ENCODE measurements at regions not wholly inside any gene's neighbourhood (a gene's known extent, or its start where the extent isn't known, plus 50 kb on each side); places are given as distances from the start of the nearest gene placed in this dataset.

DNA sequence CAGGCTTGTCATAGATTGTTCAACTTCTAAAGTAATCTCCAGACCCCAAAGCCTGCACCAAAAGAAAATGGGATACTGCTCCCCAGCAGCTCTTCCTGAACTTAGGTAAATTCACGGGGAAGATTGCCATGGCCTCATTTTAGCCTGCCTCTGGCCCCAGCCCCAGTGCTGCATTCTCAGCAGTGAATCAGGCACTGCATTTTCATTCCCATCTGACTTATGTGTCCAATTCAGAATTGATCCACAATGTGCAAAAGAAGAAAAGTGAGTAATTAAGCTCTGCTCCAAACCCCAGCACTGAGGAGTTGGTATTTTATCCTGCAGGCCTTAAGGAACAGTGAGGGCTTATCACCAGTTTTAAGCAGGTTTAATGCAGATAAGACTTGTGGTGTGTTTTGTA is 176.4 kb downstream of the KCTD12 start:
- TF ChIP-seq, protein P1, sequence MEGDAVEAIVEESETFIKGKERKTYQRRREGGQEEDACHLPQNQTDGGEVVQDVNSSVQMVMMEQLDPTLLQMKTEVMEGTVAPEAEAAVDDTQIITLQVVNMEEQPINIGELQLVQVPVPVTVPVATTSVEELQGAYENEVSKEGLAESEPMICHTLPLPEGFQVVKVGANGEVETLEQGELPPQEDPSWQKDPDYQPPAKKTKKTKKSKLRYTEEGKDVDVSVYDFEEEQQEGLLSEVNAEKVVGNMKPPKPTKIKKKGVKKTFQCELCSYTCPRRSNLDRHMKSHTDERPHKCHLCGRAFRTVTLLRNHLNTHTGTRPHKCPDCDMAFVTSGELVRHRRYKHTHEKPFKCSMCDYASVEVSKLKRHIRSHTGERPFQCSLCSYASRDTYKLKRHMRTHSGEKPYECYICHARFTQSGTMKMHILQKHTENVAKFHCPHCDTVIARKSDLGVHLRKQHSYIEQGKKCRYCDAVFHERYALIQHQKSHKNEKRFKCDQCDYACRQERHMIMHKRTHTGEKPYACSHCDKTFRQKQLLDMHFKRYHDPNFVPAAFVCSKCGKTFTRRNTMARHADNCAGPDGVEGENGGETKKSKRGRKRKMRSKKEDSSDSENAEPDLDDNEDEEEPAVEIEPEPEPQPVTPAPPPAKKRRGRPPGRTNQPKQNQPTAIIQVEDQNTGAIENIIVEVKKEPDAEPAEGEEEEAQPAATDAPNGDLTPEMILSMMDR (IDR thresholded peaks at IDR 0.05) = no peak
- Mint-ChIP-seq H3K4me3 (no peak overlapping the region), H3K4me1 (ENCODE audit: low read depth) (no peaks in the 10 kb centered on the region), H3K27me3 (no peaks in the 10 kb centered on the region), H3K27ac (no peak overlapping the region), H3K9me3 (no peaks in the 10 kb centered on the region), H3K36me3 (ENCODE audit: low read depth) (no peaks in the 10 kb centered on the region)
- Histone ChIP-seq H3K9me3 (ENCODE audit: control insufficient read depth in 1 of 2, insufficient read depth in 1 of 2, low read length in 2 of 2) (no peaks in the 10 kb centered on the region), H3K36me3 (ENCODE audit: insufficient read depth, low read length) (no peaks in the 10 kb centered on the region), H3K27me3 (ENCODE audit: control insufficient read depth in 1 of 2, insufficient read depth in 2 of 2, low read length in 2 of 2) (no peaks in the 10 kb centered on the region), H3K27ac (ENCODE audit: low read depth in 1 of 2, low read length in 2 of 2) (no peak overlapping the region), H3K4me3 (ENCODE audit: low read length) (no peak overlapping the region), H3K4me1 (ENCODE audit: insufficient read depth, low read length) (no peaks in the 10 kb centered on the region)
- DNase-seq (no peak), ATAC-seq (ENCODE audit: poor library complexity) (no peak)
- intact Hi-C loops (cut with DNase I, micrococcal nuclease) = no loop called here
- CTCF ChIA-PET = no interaction called here
- POLR2A ChIA-PET = no interaction called here

DNA sequence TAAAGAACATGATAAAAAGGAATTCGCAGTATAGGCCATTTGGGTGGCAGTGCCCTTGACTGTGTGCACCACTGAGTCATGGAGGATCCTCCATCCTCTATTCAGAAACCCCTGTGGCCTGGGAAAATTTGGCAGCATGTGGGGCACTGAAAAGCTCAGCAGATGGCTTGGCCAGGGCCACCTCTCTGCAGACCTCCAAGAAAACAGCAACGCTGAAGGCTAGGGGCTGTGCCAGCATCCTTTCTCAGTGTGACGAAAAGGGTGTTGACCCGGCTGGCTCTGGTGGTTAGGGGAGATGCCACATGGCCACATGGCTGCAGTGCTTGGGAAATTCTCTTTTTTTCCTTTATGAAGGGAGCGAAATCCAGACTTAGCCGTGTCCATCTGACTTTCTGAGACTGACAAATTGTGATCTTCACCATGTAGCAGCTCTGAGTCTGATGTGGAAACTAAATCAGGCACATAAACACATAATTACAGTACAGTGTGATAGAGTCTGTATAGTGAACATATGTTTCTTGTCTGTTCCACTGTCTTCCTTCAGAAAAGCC is 178.0 kb downstream of the KCTD12 start:
- no peaks in the 10 kb centered on the region for H3K36me3 ChIP-seq (ENCODE audit: insufficient read depth, low read length)
- Mint-ChIP-seq H3K27ac (no peak overlapping the region), H3K9me3 (no peaks in the 10 kb centered on the region), H3K4me1 (ENCODE audit: low read depth) (no peaks in the 10 kb centered on the region), H3K36me3 (ENCODE audit: low read depth) (no peaks in the 10 kb centered on the region), H3K27me3 (no peaks in the 10 kb centered on the region), H3K4me3 (no peak overlapping the region)
- intact Hi-C loops (cut with DNase I, micrococcal nuclease) = no loop called here
- ATAC-seq (ENCODE audit: poor library complexity) (no peak), DNase-seq (no peak)
- TF ChIP-seq, protein P1 (IDR thresholded peaks at IDR 0.05) = no peak
- CTCF ChIA-PET = no interaction called here
- POLR2A ChIA-PET = no interaction called here
- no peak overlapping the region for H3K27ac ChIP-seq (ENCODE audit: low read depth in 1 of 2, low read length in 2 of 2)
- H3K9me3 ChIP-seq (ENCODE audit: control insufficient read depth in 1 of 2, insufficient read depth in 1 of 2, low read length in 2 of 2) = no peaks in the 10 kb centered on the region
- H3K4me3 ChIP-seq (ENCODE audit: low read length) = no peak overlapping the region
- H3K4me1 ChIP-seq (ENCODE audit: insufficient read depth, low read length) = no peaks in the 10 kb centered on the region
- no peaks in the 10 kb centered on the region for H3K27me3 ChIP-seq (ENCODE audit: control insufficient read depth in 1 of 2, insufficient read depth in 2 of 2, low read length in 2 of 2)

DNA sequence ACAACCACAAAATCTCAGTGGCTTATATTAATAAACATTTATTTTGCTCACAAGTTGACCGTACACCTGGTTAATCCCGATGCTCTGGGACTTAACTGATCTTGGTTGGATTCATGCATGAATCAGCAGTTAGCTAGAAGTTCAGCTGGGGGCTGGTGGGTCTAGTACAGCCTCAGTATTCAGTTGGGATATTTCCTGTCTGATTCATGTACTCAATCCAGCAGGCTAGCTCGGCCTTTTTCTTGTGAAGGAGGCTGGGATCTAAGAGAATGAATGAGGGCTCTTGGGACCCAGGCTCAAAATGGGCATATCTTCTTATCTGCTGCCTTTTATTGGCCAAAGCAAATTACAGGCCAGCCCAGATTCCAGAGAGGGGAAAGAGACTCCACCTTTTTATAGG is 178.8 kb downstream of the KCTD12 start:
- ATAC-seq (ENCODE audit: poor library complexity) = no peak
- H3K27ac Mint-ChIP-seq = no peak overlapping the region
- Histone ChIP-seq H3K36me3 (ENCODE audit: insufficient read depth, low read length) (no peaks in the 10 kb centered on the region), H3K9me3 (ENCODE audit: control insufficient read depth in 1 of 2, insufficient read depth in 1 of 2, low read length in 2 of 2) (no peaks in the 10 kb centered on the region), H3K27ac (ENCODE audit: low read depth in 1 of 2, low read length in 2 of 2) (no peak overlapping the region), H3K27me3 (ENCODE audit: control insufficient read depth in 1 of 2, insufficient read depth in 2 of 2, low read length in 2 of 2) (no peaks in the 10 kb centered on the region), H3K4me3 (ENCODE audit: low read length) (no peak overlapping the region), H3K4me1 (ENCODE audit: insufficient read depth, low read length) (no peaks in the 10 kb centered on the region)
- H3K4me3 Mint-ChIP-seq = no peak overlapping the region
- POLR2A ChIA-PET = no interaction called here
- DNase-seq = no peak
- no peaks in the 10 kb centered on the region for H3K27me3 Mint-ChIP-seq
- CTCF ChIA-PET = no interaction called here
- H3K4me1 Mint-ChIP-seq (ENCODE audit: low read depth) = no peaks in the 10 kb centered on the region
- H3K9me3 Mint-ChIP-seq = no peaks in the 10 kb centered on the region
- H3K36me3 Mint-ChIP-seq (ENCODE audit: low read depth) = no peaks in the 10 kb centered on the region
- TF ChIP-seq, protein P1 (IDR thresholded peaks at IDR 0.05) = no peak
- intact Hi-C loops (cut with DNase I, micrococcal nuclease) = no loop called here
